HFFc6 (cell line): ENCODE measurements at regions not wholly inside any gene's neighbourhood (a gene's known extent, or its start where the extent isn't known, plus 50 kb on each side); places are given as distances from the start of the nearest gene placed in this dataset.

ENCODE experiments used
- DNase-seq: peaks from one replicate; pipeline ENCODE4 v3.0.0-alpha.2; 2018
- H3K27ac Mint-ChIP-seq: 2 replicates; pipeline ENCODE4 v1.8.0; 2020; ENCODE audit warnings: mild to moderate bottlenecking, mixed read lengths
- H3K27me3 Mint-ChIP-seq: 2 replicates; pipeline ENCODE4 v1.8.0; 2021; ENCODE audit warnings: mild to moderate bottlenecking, moderate library complexity, mixed read lengths; ENCODE audit not compliant: insufficient read depth
- H3K36me3 Mint-ChIP-seq: 2 replicates; pipeline ENCODE4 v1.8.0; 2021; ENCODE audit warnings: low read depth, mixed read lengths
- H3K4me1 Mint-ChIP-seq: 2 replicates; pipeline ENCODE4 v1.8.0; 2020; ENCODE audit warnings: low read depth, mixed read lengths
- H3K4me3 Mint-ChIP-seq: 2 replicates; pipeline ENCODE4 v1.8.0; 2020; ENCODE audit warnings: mild to moderate bottlenecking, moderate library complexity, mixed read lengths
- H3K9me3 Mint-ChIP-seq: 2 replicates; pipeline ENCODE4 v1.8.0; 2020; ENCODE audit warnings: mild to moderate bottlenecking, mixed read lengths
- CTCF ChIP-seq: fragments of 200-600 bp; sonication (generic); IDR thresholded peaks from 2 replicates; pipeline ENCODE4 v1.5.0; 2021; ENCODE audit warnings: antibody characterized with exemption, mild to moderate bottlenecking

- no peaks in the 10 kb centered on the region for H3K4me1 Mint-ChIP-seq
- H3K9me3 Mint-ChIP-seq: peaks cover 4% of the 10 kb centered on the region; the same call in 1 of the 2 replicates
- no peak for DNase-seq
- H3K27ac Mint-ChIP-seq: no peak overlapping the region
- TF ChIP-seq CTCF: no peak
- no peaks in the 10 kb centered on the region for H3K36me3 Mint-ChIP-seq
- H3K4me3 Mint-ChIP-seq: no peak overlapping the region
- H3K27me3 Mint-ChIP-seq: peaks cover 3% of the 10 kb centered on the region; the same call in 1 of the 2 replicates
Observed at GRCh38 chr3:157692468-157692867, 189.3 kb upstream of the VEPH1 start.

GRCh38 chr3:157683668-157684067, 180.5 kb upstream of the VEPH1 start:
- Mint-ChIP-seq H3K4me1 (no peaks in the 10 kb centered on the region), H3K9me3 (peaks cover 17% of the 10 kb centered on the region; the same call in 1 of the 2 replicates), H3K27me3 (peaks cover 3% of the 10 kb centered on the region; the same call in 1 of the 2 replicates), H3K4me3 (no peak overlapping the region), H3K27ac (no peak overlapping the region), H3K36me3 (no peaks in the 10 kb centered on the region)
- DNase-seq: no peak
- no peak for TF ChIP-seq CTCF

- no peak overlapping the region for H3K27ac Mint-ChIP-seq
- H3K4me3 Mint-ChIP-seq: no peak overlapping the region
- H3K9me3 Mint-ChIP-seq: no peaks in the 10 kb centered on the region
- H3K36me3 Mint-ChIP-seq: no peaks in the 10 kb centered on the region
- TF ChIP-seq CTCF: no peak
- H3K27me3 Mint-ChIP-seq: peaks cover 5% of the 10 kb centered on the region
- H3K4me1 Mint-ChIP-seq: no peaks in the 10 kb centered on the region
- DNase-seq: no peak
Observed at GRCh38 chr3:157672061-157672460, 168.8 kb upstream of the VEPH1 start.

- no peak overlapping the region for H3K27ac Mint-ChIP-seq
- peaks cover 5% of the 10 kb centered on the region for H3K27me3 Mint-ChIP-seq
Observed at GRCh38 chr3:157671656-157672055, 168.4 kb upstream of the VEPH1 start.

GRCh38 chr3:157669416-157669815, 166.2 kb upstream of the VEPH1 start:
- peaks cover 6% of the 10 kb centered on the region for H3K27me3 Mint-ChIP-seq
- DNase-seq: no peak
- no peak overlapping the region for H3K4me3 Mint-ChIP-seq
- no peaks in the 10 kb centered on the region for H3K36me3 Mint-ChIP-seq
- TF ChIP-seq CTCF: no peak
- H3K27ac Mint-ChIP-seq: no peak overlapping the region
- no peaks in the 10 kb centered on the region for H3K4me1 Mint-ChIP-seq
- H3K9me3 Mint-ChIP-seq: no peaks in the 10 kb centered on the region

More at GRCh38 chr3:157671656-157672055, 168.4 kb upstream of the VEPH1 start:
- TF ChIP-seq CTCF: no peak
- H3K36me3 Mint-ChIP-seq: no peaks in the 10 kb centered on the region
- no peaks in the 10 kb centered on the region for H3K9me3 Mint-ChIP-seq
- DNase-seq: no peak
- H3K4me3 Mint-ChIP-seq: no peak overlapping the region
- no peaks in the 10 kb centered on the region for H3K4me1 Mint-ChIP-seq

- Mint-ChIP-seq H3K9me3 (no peaks in the 10 kb centered on the region), H3K27ac (no peak overlapping the region), H3K4me3 (no peak overlapping the region), H3K27me3 (peaks cover 5% of the 10 kb centered on the region; the same call in 1 of the 2 replicates), H3K36me3 (no peaks in the 10 kb centered on the region), H3K4me1 (no peaks in the 10 kb centered on the region)
- no peak for TF ChIP-seq CTCF
- DNase-seq: no peak
Observed at GRCh38 chr3:157667493-157667892, 164.3 kb upstream of the VEPH1 start.
